ENCODE measurements at regions not wholly inside any gene's neighbourhood (a gene's known extent, or its start where the extent isn't known, plus 50 kb on each side); places are given as distances from the start of the nearest gene placed in this dataset.
"Not testable (repeated sequence)": the region's sequence is repeated elsewhere in the genome, so short reads cannot be mapped to it uniquely, and the experiment has no call there.

- no peak for DNase-seq
Measured at GRCh38 chr2:150812066-150812465, 324.6 kb upstream of the RND3 start.

GRCh38 chr2:150811259-150811855 is 323.9 kb upstream of the RND3 start:
- no peak for DNase-seq

GRCh38 chr2:150809103-150809502 is 321.6 kb upstream of the RND3 start:
- DNase-seq: no peak

GRCh38 chr2:150806336-150806735 is 318.9 kb upstream of the RND3 start:
- no peak for DNase-seq

GRCh38 chr2:150803689-150804398 is 316.4 kb upstream of the RND3 start:
- no peak for DNase-seq

- DNase-seq: no peak
Measured at GRCh38 chr2:150802635-150803034, 315.2 kb upstream of the RND3 start.

- not testable (repeated sequence) for DNase-seq
Measured at GRCh38 chr2:150796236-150796635, 308.8 kb upstream of the RND3 start.

GRCh38 chr2:150792780-150793300 is 305.4 kb upstream of the RND3 start:
- no peak for DNase-seq

- no peak for DNase-seq
Measured at GRCh38 chr2:150791567-150791966, 304.1 kb upstream of the RND3 start.

GRCh38 chr2:150789376-150789905 is 302.0 kb upstream of the RND3 start:
- DNase-seq: no peak

GRCh38 chr2:150788426-150789140 is 301.1 kb upstream of the RND3 start:
- DNase-seq: no peak

- DNase-seq: no peak
Measured at GRCh38 chr2:150787353-150788093, 300.1 kb upstream of the RND3 start.

GRCh38 chr2:150784389-150784788 is 296.9 kb upstream of the RND3 start:
- DNase-seq: no peak

- no peak for DNase-seq
Measured at GRCh38 chr2:150783896-150784295, 296.4 kb upstream of the RND3 start.

- DNase-seq: no peak
Measured at GRCh38 chr2:150783015-150783414, 295.5 kb upstream of the RND3 start.

GRCh38 chr2:150782613-150783012 is 295.1 kb upstream of the RND3 start:
- DNase-seq: no peak

GRCh38 chr2:150781142-150781541 is 293.7 kb upstream of the RND3 start:
- DNase-seq: no peak

GRCh38 chr2:150778828-150779227 is 291.4 kb upstream of the RND3 start:
- no peak for DNase-seq

GRCh38 chr2:150769421-150769820 is 282.0 kb upstream of the RND3 start:
- DNase-seq: no peak

GRCh38 chr2:150767991-150768746 is 280.7 kb upstream of the RND3 start:
- no peak for DNase-seq

- no peak for DNase-seq
Measured at GRCh38 chr2:150762571-150762970, 275.1 kb upstream of the RND3 start.

- DNase-seq: no peak
Measured at GRCh38 chr2:150759531-150759930, 272.1 kb upstream of the RND3 start.
